ENCODE measurements at regions not wholly inside any gene's neighbourhood (a gene's known extent, or its start where the extent isn't known, plus 50 kb on each side); places are given as distances from the start of the nearest gene placed in this dataset.

DNA sequence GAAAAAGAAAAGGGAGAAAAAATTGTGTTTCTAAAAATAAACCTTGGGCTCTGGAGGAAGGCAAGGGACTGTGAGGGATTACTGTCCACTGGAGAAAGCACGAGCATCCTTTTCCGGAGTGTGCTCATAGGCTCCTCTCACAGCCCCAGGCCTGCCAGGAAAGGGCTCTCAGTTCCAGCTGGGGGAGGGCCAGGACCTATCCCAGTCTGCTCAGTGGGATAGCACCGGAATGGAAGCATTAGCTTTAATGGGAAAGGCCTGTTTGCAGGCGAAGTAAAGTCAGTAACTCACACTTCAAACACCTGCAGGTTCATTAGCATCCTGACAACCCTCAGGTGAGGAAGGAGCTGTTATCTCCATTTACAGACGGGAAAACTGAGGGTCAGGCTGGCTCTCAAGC is 113.9 kb upstream of the USP24 start:
- no TSS peak for BruUV-seq (replicated peaks)
- Histone ChIP-seq H3K4me3 (ENCODE audit: low read depth, low read length, poor library complexity, severe bottlenecking) (no peak overlapping the region), H4K20me1 (ENCODE audit: insufficient read depth, low read length) (no peaks in the 10 kb centered on the region), H3K79me2 (ENCODE audit: insufficient read depth, low read depth, low read length) (no peaks in the 10 kb centered on the region), H3K9me3 (ENCODE audit: low read length) (no peaks in the 10 kb centered on the region), H3K9me2 (ENCODE audit: insufficient read depth, low read length) (no peaks in the 10 kb centered on the region), H3K27ac (ENCODE audit: low read depth, low read length, poor library complexity, severe bottlenecking) (no peak overlapping the region), H3K4me1 (ENCODE audit: insufficient read depth, low read length, poor library complexity, severe bottlenecking) (no peaks in the 10 kb centered on the region), H3K36me3 (ENCODE audit: insufficient read depth, low read length) (no peaks in the 10 kb centered on the region), H2AFZ (ENCODE audit: low read length) (no peak overlapping the region), H3K4me2 (ENCODE audit: low read length) (no peak overlapping the region)
- TF ChIP-seq, protein P1, sequence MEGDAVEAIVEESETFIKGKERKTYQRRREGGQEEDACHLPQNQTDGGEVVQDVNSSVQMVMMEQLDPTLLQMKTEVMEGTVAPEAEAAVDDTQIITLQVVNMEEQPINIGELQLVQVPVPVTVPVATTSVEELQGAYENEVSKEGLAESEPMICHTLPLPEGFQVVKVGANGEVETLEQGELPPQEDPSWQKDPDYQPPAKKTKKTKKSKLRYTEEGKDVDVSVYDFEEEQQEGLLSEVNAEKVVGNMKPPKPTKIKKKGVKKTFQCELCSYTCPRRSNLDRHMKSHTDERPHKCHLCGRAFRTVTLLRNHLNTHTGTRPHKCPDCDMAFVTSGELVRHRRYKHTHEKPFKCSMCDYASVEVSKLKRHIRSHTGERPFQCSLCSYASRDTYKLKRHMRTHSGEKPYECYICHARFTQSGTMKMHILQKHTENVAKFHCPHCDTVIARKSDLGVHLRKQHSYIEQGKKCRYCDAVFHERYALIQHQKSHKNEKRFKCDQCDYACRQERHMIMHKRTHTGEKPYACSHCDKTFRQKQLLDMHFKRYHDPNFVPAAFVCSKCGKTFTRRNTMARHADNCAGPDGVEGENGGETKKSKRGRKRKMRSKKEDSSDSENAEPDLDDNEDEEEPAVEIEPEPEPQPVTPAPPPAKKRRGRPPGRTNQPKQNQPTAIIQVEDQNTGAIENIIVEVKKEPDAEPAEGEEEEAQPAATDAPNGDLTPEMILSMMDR (conservative IDR thresholded peaks at IDR 0.05; ENCODE audit: low read length): no peak
- TF ChIP-seq EZH2phosphoT487 (IDR thresholded peaks at IDR 0.05; ENCODE audit: borderline replicate concordance, low read depth, low read length): no peak
- intact Hi-C loops (cut with micrococcal nuclease; ENCODE audit: unreplicated experiment): no loop called here
- POLR2A ChIA-PET: no interaction called here
- CTCF ChIA-PET (ENCODE audit: unreplicated experiment): interaction anchor here (1.0 kb wide), 1 partner anchor 12 kb away, joined by 3 read pairs; no protein-coding TSS in a partner anchor
- DNase-seq (ENCODE audit: low spot score): no peak

DNA sequence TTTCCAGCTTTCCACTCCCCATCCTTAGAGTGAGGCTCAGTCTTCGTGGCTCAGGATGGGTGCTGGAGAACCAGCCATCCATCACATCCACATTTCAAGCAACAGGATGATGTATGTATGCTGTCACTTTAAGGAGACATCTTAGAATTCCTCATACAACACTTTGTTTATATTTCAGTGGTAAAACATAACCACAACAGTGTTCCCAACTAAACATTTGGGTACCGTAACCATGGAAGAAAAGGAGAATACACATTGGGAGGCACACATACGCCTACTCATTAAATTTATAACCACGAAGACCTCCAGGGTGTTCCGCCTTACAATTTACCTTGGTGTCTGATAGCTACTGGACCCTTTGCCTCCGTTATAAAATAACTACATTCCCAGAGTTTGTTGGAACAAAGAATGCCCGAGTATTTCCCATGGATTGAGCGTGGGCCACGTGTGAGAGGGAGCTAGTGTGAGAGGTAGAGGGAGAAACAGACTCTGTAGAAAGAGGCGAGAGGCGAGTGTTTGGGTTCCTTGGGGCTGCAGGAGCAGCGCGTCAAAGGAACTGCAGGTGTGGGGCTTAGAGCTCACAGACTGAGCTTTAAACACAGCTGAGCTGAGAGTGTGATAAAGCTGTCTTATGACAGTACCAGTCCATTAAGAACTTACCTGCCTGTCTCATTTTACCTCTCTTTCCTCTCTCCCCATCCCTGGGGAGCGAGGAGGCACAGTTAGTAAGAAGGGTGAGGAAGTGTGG is 111.5 kb upstream of the USP24 start:
- CTCF ChIA-PET (ENCODE audit: unreplicated experiment): interaction anchor here (0.6 kb wide), 1 partner anchor 1258 kb away, joined by 3 read pairs; no protein-coding TSS in a partner anchor

More for the DNA sequence above, 111.5 kb upstream of the USP24 start:
- Histone ChIP-seq H3K36me3 (ENCODE audit: insufficient read depth, low read length) (no peaks in the 10 kb centered on the region), H3K9me3 (ENCODE audit: low read length) (no peaks in the 10 kb centered on the region), H2AFZ (ENCODE audit: low read length) (no peak overlapping the region), H3K4me1 (ENCODE audit: insufficient read depth, low read length, poor library complexity, severe bottlenecking) (no peaks in the 10 kb centered on the region), H3K4me3 (ENCODE audit: low read depth, low read length, poor library complexity, severe bottlenecking) (no peak overlapping the region), H3K4me2 (ENCODE audit: low read length) (no peak overlapping the region), H4K20me1 (ENCODE audit: insufficient read depth, low read length) (no peaks in the 10 kb centered on the region), H3K27ac (ENCODE audit: low read depth, low read length, poor library complexity, severe bottlenecking) (no peak overlapping the region), H3K9me2 (ENCODE audit: insufficient read depth, low read length) (no peaks in the 10 kb centered on the region), H3K79me2 (ENCODE audit: insufficient read depth, low read depth, low read length) (no peaks in the 10 kb centered on the region)
- no TSS peak for BruUV-seq (replicated peaks)
- POLR2A ChIA-PET: interaction anchor here (0.6 to 1.3 kb wide), 4 partner anchors 17 to 1387 kb away, joined by 3 read pairs; no protein-coding TSS in a partner anchor
- no peak for TF ChIP-seq EZH2phosphoT487 (IDR thresholded peaks at IDR 0.05; ENCODE audit: borderline replicate concordance, low read depth, low read length)
- TF ChIP-seq, protein P1 (conservative IDR thresholded peaks at IDR 0.05; ENCODE audit: low read length): no peak
- intact Hi-C loops (cut with micrococcal nuclease; ENCODE audit: unreplicated experiment): no loop called here
- no peak for DNase-seq (ENCODE audit: low spot score)
